ENCODE measurements at regions not wholly inside any gene's neighbourhood (a gene's known extent, or its start where the extent isn't known, plus 50 kb on each side); places are given as distances from the start of the nearest gene placed in this dataset.

DNA sequence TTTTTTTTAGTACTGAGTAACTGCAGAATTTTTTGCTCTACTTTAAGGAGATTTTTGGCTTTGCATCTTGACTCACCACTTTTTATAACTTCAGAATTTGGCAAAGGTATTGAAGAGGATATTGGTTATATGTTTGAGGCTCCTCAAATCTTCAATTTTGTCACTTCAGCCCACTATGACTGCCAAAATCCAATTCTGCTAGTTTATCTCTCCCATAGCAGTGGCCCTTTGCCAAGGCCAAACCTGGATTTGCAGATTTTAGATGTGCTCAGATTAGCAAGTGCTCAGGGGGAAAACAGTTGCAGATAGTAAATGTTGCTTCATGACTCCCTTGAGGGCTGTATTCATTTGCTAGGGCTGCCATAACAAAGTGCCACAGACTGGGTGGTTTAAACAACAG is 427.5 kb downstream of the ADRA2A start:
- TF ChIP-seq CTCF (IDR thresholded peaks at IDR 0.05): no peak
- TF ChIP-seq POLR2A (IDR thresholded peaks at IDR 0.05): no peak

Measured in sigmoid colon (tissue), 3 donors.